ENCODE measurements at regions not wholly inside any gene's neighbourhood (a gene's known extent, or its start where the extent isn't known, plus 50 kb on each side); places are given as distances from the start of the nearest gene placed in this dataset.

GRCh38 chr13:88042489-88042888 is 371.3 kb downstream of the SLITRK5 start:
- TF ChIP-seq, protein P1, sequence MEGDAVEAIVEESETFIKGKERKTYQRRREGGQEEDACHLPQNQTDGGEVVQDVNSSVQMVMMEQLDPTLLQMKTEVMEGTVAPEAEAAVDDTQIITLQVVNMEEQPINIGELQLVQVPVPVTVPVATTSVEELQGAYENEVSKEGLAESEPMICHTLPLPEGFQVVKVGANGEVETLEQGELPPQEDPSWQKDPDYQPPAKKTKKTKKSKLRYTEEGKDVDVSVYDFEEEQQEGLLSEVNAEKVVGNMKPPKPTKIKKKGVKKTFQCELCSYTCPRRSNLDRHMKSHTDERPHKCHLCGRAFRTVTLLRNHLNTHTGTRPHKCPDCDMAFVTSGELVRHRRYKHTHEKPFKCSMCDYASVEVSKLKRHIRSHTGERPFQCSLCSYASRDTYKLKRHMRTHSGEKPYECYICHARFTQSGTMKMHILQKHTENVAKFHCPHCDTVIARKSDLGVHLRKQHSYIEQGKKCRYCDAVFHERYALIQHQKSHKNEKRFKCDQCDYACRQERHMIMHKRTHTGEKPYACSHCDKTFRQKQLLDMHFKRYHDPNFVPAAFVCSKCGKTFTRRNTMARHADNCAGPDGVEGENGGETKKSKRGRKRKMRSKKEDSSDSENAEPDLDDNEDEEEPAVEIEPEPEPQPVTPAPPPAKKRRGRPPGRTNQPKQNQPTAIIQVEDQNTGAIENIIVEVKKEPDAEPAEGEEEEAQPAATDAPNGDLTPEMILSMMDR (IDR thresholded peaks at IDR 0.05 in 2 of 3, conservative IDR thresholded peaks at IDR 0.05 in 1 of 3; ENCODE audit: borderline replicate concordance in 1 of 3, insufficient read depth in 1 of 3, low read depth in 2 of 3, low read length in 2 of 3), result no peak
- TF ChIP-seq JUND (IDR thresholded peaks at IDR 0.05), result no peak
- TF ChIP-seq FOSL1 (IDR thresholded peaks at IDR 0.05; ENCODE audit: low read depth), result no peak
- no peak for TF ChIP-seq POLR2AphosphoS5 (IDR thresholded peaks at IDR 0.05; ENCODE audit: low read depth, low read length)
- TF ChIP-seq CEBPB (IDR thresholded peaks at IDR 0.05; ENCODE audit: low read depth), result no peak
- no peak for TF ChIP-seq YY1 (IDR thresholded peaks at IDR 0.05; ENCODE audit: extremely low read depth, insufficient replicate concordance, low read depth, low read length)
- TF ChIP-seq EZH2 (IDR thresholded peaks at IDR 0.05), result no peak
- TF ChIP-seq POLR2A (IDR thresholded peaks at IDR 0.05; ENCODE audit: borderline replicate concordance, extremely low read depth, insufficient read depth, insufficient read length), result no peak
- TF ChIP-seq, protein P2, sequence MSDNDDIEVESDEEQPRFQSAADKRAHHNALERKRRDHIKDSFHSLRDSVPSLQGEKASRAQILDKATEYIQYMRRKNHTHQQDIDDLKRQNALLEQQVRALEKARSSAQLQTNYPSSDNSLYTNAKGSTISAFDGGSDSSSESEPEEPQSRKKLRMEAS (IDR thresholded peaks at IDR 0.05), result no peak

All from HCT116 (cell line).